ENCODE measurements at regions not wholly inside any gene's neighbourhood (a gene's known extent, or its start where the extent isn't known, plus 50 kb on each side); places are given as distances from the start of the nearest gene placed in this dataset.
"Not testable (repeated sequence)": the region's sequence is repeated elsewhere in the genome, so short reads cannot be mapped to it uniquely, and the experiment has no call there.

- DNase-seq (ENCODE audit: low read depth, low spot score) = no peak
- no peak overlapping the region for H3K4me3 ChIP-seq (ENCODE audit: low read length)
Measured at GRCh38 chr6:137283940-137284810, 65.0 kb upstream of the IFNGR1 start.

DNA sequence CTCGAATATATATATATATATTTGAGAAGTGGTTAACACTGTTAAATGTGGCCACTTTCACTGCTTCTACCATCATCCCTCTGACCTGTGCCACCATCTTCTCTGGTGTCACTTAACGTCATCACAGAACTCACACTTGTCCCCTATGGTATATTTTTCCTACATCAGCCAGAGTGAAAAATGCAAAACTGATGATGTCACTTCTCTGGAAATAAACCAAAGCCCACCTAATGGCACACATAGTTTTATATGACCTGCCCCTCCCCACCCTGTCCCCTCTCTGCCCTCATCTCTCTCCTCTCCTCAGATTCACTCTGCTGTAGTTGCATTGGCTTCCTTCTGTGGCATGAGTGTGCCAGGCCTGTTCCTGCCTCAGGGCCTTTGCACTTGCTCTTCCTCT, 63.9 kb upstream of the IFNGR1 start:
- no peak for DNase-seq (ENCODE audit: low read depth, low spot score)
- no peak overlapping the region for H3K4me3 ChIP-seq (ENCODE audit: low read length)

GRCh38 chr6:137282254-137282653, 63.1 kb upstream of the IFNGR1 start:
- no peak overlapping the region for H3K4me3 ChIP-seq (ENCODE audit: low read length)
- no peak for DNase-seq (ENCODE audit: low read depth, low spot score)

- not testable (repeated sequence) for H3K4me3 ChIP-seq (ENCODE audit: low read length); DNase-seq (ENCODE audit: low read depth, low spot score)
Measured at GRCh38 chr6:137279279-137279678, 60.1 kb upstream of the IFNGR1 start.

DNA sequence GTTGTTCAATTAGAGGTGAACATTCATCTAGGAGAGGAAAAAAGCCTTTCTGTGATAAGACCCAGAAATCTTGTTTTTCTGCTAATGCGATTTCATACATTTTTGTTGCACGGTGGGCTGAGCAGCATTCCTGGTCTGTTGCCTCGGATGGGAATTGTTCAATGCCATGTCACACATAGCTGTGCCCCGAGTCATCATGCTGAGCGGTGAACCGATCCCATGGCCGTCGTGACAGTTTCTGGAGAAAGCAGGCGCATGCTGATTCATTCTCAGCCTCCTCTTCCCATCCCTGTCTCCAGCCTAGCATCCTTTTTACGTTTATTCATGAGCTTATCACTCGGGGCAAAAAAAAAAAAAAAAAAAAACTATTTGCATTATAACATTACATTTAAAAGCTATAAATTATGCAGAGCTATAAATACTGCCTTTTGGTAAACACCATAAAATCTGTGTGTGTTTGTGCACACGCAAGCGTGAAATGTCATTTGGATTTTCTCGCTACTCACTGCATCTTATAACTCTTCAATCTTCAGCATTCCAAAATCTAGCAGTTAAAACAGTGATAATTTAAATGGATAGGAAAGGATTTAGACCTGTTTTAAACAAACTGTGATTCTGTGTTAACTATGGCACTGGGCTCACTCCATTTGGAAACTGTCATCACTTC, 58.9 kb upstream of the IFNGR1 start:
- DNase-seq (ENCODE audit: low read depth, low spot score) = no peak
- H3K4me3 ChIP-seq (ENCODE audit: low read length) = no peak overlapping the region

- no peak for DNase-seq (ENCODE audit: low read depth, low spot score)
Measured at GRCh38 chr6:137272403-137272802, 53.2 kb upstream of the IFNGR1 start.

DNA sequence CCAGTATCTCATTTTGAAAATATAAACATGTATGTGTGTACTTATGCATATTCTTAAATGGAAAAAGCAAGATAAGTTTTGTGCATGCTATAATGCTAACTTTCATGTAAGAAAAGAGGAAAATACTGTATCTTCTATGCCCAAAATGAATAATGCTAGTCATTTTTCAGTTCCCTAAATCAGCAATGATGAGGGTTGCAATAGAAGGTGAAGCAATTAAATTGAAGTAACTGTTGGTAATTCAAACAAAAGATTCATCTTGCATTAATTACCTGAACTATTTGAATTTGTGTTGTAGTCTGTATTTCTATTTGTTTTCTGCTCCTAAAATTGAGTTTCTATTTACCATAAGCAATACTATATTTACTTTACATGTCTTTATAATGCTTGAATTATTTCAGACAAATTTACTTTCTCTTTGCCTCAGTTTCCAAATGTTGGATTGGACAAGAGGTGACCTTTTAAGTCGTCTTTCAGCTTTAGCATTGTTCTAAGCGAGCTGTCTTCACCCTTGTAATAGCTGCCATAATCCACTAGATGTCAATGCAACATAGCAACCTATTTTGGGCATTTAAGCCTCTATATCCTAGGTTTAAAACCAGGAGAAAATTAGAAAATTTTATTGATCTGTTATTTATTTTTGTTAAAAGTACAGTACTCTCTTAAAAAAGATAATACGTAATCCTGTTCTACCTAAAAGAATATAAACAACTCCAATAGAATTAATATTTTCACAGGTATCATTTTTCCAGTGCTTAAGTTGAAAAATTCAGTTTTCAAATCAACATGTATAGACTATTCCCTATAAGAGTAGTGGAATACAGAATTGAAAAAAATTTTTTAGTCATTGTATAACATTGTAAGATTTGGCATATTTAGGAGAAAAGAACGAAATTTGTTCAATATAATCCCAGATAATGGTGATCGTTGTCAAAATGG, 52.3 kb upstream of the IFNGR1 start:
- no peak overlapping the region for H3K4me3 ChIP-seq (ENCODE audit: low read length)
- peak; percentile 45 for DNase-seq (ENCODE audit: low read depth, low spot score)

More at GRCh38 chr6:137272403-137272802, 53.2 kb upstream of the IFNGR1 start:
- H3K4me3 ChIP-seq (ENCODE audit: low read length) = no peak overlapping the region

DNA sequence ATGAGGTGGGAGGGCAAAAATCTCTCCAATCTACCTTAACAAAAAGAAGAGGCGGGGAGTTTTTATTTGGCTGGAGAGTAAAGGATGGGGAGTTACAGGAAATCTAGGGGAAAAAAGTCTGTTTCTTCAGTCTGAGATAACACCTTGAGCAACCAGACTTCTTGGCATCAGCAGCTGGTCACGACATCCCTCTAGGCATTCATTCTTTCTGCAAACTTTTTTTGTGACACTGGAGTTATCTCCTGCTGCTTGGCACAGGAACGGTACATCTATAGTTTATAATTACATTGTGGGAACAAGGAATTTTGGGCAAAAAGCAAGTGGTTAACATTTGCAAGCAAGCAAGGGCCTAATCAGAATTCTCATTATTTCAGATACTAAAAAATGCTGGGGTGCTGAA, 50.6 kb upstream of the IFNGR1 start:
- no peak for DNase-seq (ENCODE audit: low read depth, low spot score)
- H3K4me3 ChIP-seq (ENCODE audit: low read length) = no peak overlapping the region

DNA sequence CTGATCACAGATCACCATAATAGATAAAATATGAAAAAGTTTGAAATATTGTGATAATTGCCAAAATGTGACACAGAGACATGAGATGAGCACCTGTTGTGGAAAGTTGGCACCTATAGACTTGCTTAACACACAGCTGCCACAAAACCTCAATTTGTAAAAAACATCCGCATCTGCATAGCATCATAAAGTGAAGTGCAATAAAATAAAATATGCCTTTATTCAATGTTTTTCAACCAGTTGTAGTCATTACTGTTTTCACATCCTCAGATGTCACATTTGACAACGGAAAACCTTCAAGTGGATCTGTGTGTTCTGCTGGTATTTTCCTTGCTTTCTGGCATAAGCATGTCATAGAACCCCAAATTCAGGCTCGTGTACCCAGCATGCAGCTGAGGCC, 50.2 kb upstream of the IFNGR1 start:
- DNase-seq (ENCODE audit: low read depth, low spot score) = no peak
- H3K4me3 ChIP-seq (ENCODE audit: low read length) = no peak overlapping the region
